Ishikawa (cell line): ENCODE measurements at regions not wholly inside any gene's neighbourhood (a gene's known extent, or its start where the extent isn't known, plus 50 kb on each side); places are given as distances from the start of the nearest gene placed in this dataset.

Experiments used
- CEBPB ChIP-seq: IDR thresholded peaks from 2 replicates; pipeline ENCODE4 v1.6.1; 2012
- CREB1 ChIP-seq: IDR thresholded peaks from 2 replicates; pipeline ENCODE4 v1.6.1; 2012; ENCODE audit warnings: low read depth
- EGR1 ChIP-seq: IDR thresholded peaks from 2 replicates; pipeline ENCODE4 v1.6.1; 2012
- EP300 ChIP-seq: IDR thresholded peaks from 2 replicates; pipeline ENCODE4 v1.6.1; 2012; ENCODE audit warnings: borderline replicate concordance
- FOXM1 ChIP-seq: IDR thresholded peaks from 2 replicates; pipeline ENCODE4 v1.6.1; 2012; ENCODE audit warnings: low read depth, borderline replicate concordance
- MAX ChIP-seq: IDR thresholded peaks from 2 replicates; pipeline ENCODE4 v1.6.1; 2012
- NFIC ChIP-seq: IDR thresholded peaks from 2 replicates; pipeline ENCODE4 v1.6.1; 2012
- RAD21 ChIP-seq: IDR thresholded peaks from 2 replicates; pipeline ENCODE4 v1.6.1; 2012; ENCODE audit warnings: low read depth
- REST ChIP-seq: IDR thresholded peaks from 2 replicates; pipeline ENCODE4 v1.6.1; 2012; ENCODE audit warnings: low read depth, mild to moderate bottlenecking
- TAF1 ChIP-seq: IDR thresholded peaks from 2 replicates; pipeline ENCODE4 v1.6.1; 2012; ENCODE audit warnings: low read depth, mild to moderate bottlenecking
- TCF12 ChIP-seq: IDR thresholded peaks from 2 replicates; pipeline ENCODE4 v1.6.1; 2012; ENCODE audit warnings: low read depth
- TEAD4 ChIP-seq: IDR thresholded peaks from 2 replicates; pipeline ENCODE4 v1.6.1; 2012
- USF1 ChIP-seq: IDR thresholded peaks from 2 replicates; pipeline ENCODE4 v1.6.1; 2012
- YY1 ChIP-seq: IDR thresholded peaks from 2 replicates; pipeline ENCODE4 v1.6.1; 2012; ENCODE audit warnings: low read depth
- ZBTB7A ChIP-seq: IDR thresholded peaks from 2 replicates; pipeline ENCODE4 v1.6.1; 2012; ENCODE audit warnings: low read depth

- TF ChIP-seq FOXM1 (no peak), REST (no peak), USF1 (no peak), TEAD4 (no peak), TAF1 (no peak), CREB1 (no peak)
Measured at GRCh38 chr1:30005972-30006619, 717.3 kb downstream of the MATN1 start.

GRCh38 chr1:30001732-30002039 lies 721.7 kb downstream of the MATN1 start:
- no peak for TF ChIP-seq TAF1
- TF ChIP-seq EGR1 = no peak
- TF ChIP-seq NFIC = no peak
- TF ChIP-seq CREB1 = no peak
- no peak for TF ChIP-seq MAX
- no peak for TF ChIP-seq CEBPB
- TF ChIP-seq REST = no peak
- no peak for TF ChIP-seq EP300
- no peak for TF ChIP-seq USF1
- no peak for TF ChIP-seq YY1
- TF ChIP-seq TCF12 = no peak
- no peak for TF ChIP-seq RAD21

GRCh38 chr1:30001011-30001731 lies 722.2 kb downstream of the MATN1 start:
- no peak for TF ChIP-seq EGR1
- no peak for TF ChIP-seq TAF1
- no peak for TF ChIP-seq USF1
- TF ChIP-seq YY1 = no peak
- TF ChIP-seq ZBTB7A = no peak
- TF ChIP-seq MAX = no peak
- no peak for TF ChIP-seq TCF12
- no peak for TF ChIP-seq NFIC
- TF ChIP-seq REST = no peak
- TF ChIP-seq CEBPB = no peak
- no peak for TF ChIP-seq CREB1

- TF ChIP-seq ZBTB7A = no peak
- no peak for TF ChIP-seq MAX
- TF ChIP-seq CEBPB = no peak
- no peak for TF ChIP-seq NFIC
- no peak for TF ChIP-seq YY1
- TF ChIP-seq USF1 = no peak
- TF ChIP-seq RAD21 = no peak
- no peak for TF ChIP-seq REST
- no peak for TF ChIP-seq TCF12
- no peak for TF ChIP-seq TEAD4
- no peak for TF ChIP-seq EP300
- no peak for TF ChIP-seq EGR1
- no peak for TF ChIP-seq FOXM1
- no peak for TF ChIP-seq TAF1
- no peak for TF ChIP-seq CREB1
Measured at GRCh38 chr1:30000266-30000665, 723.1 kb downstream of the MATN1 start.
